Neural cell (in vitro differentiated cells): ENCODE measurements at regions not wholly inside any gene's neighbourhood (a gene's known extent, or its start where the extent isn't known, plus 50 kb on each side); places are given as distances from the start of the nearest gene placed in this dataset.

Experiments
- H2AFZ ChIP-seq: fragments of 200-600, 300-800 bp; sonication (generic), shearing (Covaris generic); 2 replicates; pipeline ENCODE4 v1.6.0; 2014; ENCODE audit warnings: low read depth, mild to moderate bottlenecking, antibody characterized with exemption, low read length, moderate library complexity
- H3F3A ChIP-seq: fragments of 200-600 bp; shearing (Covaris generic); 2 replicates; pipeline ENCODE4 v1.6.1; 2016; ENCODE audit warnings: mild to moderate bottlenecking, moderate library complexity, mixed read lengths, antibody characterized with exemption, low read length; ENCODE audit not compliant: insufficient read depth, poor library complexity, severe bottlenecking
- H3K27ac ChIP-seq: fragments of 200-600, 300-800 bp; sonication (generic), shearing (Covaris generic); 2 replicates; pipeline ENCODE4 v1.5.1; 2014; ENCODE audit warnings: mild to moderate bottlenecking, low read length, moderate library complexity
- H3K27me3 ChIP-seq: fragments of 300-800, 200-600 bp; sonication (generic), shearing (Covaris generic); 2 replicates; pipeline ENCODE4 v1.6.0; 2014; ENCODE audit warnings: mild to moderate bottlenecking, low read depth, low read length, moderate library complexity; ENCODE audit not compliant: insufficient read depth
- H3K36me3 ChIP-seq: fragments of 300-800, 200-600 bp; sonication (generic), shearing (Covaris generic); 2 replicates; pipeline ENCODE4 v1.5.1; 2014; ENCODE audit warnings: mild to moderate bottlenecking, antibody characterized with exemption, low read length, moderate library complexity; ENCODE audit not compliant: insufficient read depth
- H3K4me2 ChIP-seq: fragments of 300-800, 200-600 bp; sonication (generic), shearing (Covaris generic); 2 replicates; pipeline ENCODE4 v1.6.0; 2014; ENCODE audit warnings: mild to moderate bottlenecking, low read length
- H3K4me3 ChIP-seq: fragments of 300-800, 200-600 bp; sonication (generic), shearing (Covaris generic); 2 replicates; pipeline ENCODE4 v1.5.1; 2014; ENCODE audit warnings: mild to moderate bottlenecking, low read length, moderate library complexity
- H3K79me2 ChIP-seq: fragments of 200-600 bp; shearing (Covaris generic); replicated peaks from 2 replicates; pipeline ENCODE4 v1.6.0; 2014; ENCODE audit warnings: mild to moderate bottlenecking, low read length, moderate library complexity; ENCODE audit not compliant: insufficient read depth
- H3K9ac ChIP-seq: fragments of 300-800, 200-600 bp; sonication (generic), shearing (Covaris generic); 2 replicates; pipeline ENCODE4 v1.6.1; 2016; ENCODE audit warnings: mild to moderate bottlenecking, low read length, mixed read lengths
- H3K9me2 ChIP-seq: fragments of 200-600 bp; shearing (Covaris generic); 2 replicates; pipeline ENCODE4 v1.6.1; 2016; ENCODE audit warnings: mild to moderate bottlenecking, low read length, mixed read lengths; ENCODE audit not compliant: insufficient read depth
- H3K9me3 ChIP-seq: fragments of 200-600, 300-800 bp; sonication (generic), shearing (Covaris generic); 2 replicates; pipeline ENCODE4 v1.6.1; 2016; ENCODE audit warnings: mild to moderate bottlenecking, mixed run types, low read length, moderate library complexity, mixed read lengths
- H4K20me1 ChIP-seq: fragments of 200-600 bp; shearing (Covaris generic); 2 replicates; pipeline ENCODE4 v1.6.1; 2016; ENCODE audit warnings: mild to moderate bottlenecking, mixed run types; ENCODE audit not compliant: insufficient read depth
- EP300 ChIP-seq: fragments of 450-650 bp; conservative IDR thresholded peaks from 2 replicates; pipeline ENCODE4 v1.6.1; 2014; ENCODE audit warnings: antibody characterized with exemption, mild to moderate bottlenecking, moderate library complexity; ENCODE audit not compliant: poor library complexity, severe bottlenecking
- EZH2 ChIP-seq: fragments of 200-600, 300-800 bp; shearing (Covaris generic), sonication (generic); IDR thresholded peaks from 2 replicates; pipeline ENCODE4 v1.6.1; 2014; ENCODE audit warnings: antibody characterized with exemption, low read length, borderline replicate concordance, mild to moderate bottlenecking; ENCODE audit not compliant: insufficient read depth, poor library complexity, severe bottlenecking
- MXI1 ChIP-seq: fragments of 450-650 bp; conservative IDR thresholded peaks from 2 replicates; pipeline ENCODE4 v1.6.1; 2014; ENCODE audit warnings: antibody characterized with exemption, mild to moderate bottlenecking; ENCODE audit not compliant: poor library complexity, severe bottlenecking
- POLR2AphosphoS5 ChIP-seq: IDR thresholded peaks from 2 replicates; pipeline ENCODE4 v1.6.1; 2012
- RAD21 ChIP-seq: fragments of 450-650 bp; conservative IDR thresholded peaks from 2 replicates; pipeline ENCODE4 v1.6.1; 2014; ENCODE audit warnings: antibody characterized with exemption, mild to moderate bottlenecking, moderate library complexity
- SMC3 ChIP-seq: fragments of 450-650 bp; conservative IDR thresholded peaks from 2 replicates; pipeline ENCODE4 v1.6.1; 2014; ENCODE audit warnings: antibody characterized with exemption, mild to moderate bottlenecking, moderate library complexity; ENCODE audit not compliant: poor library complexity
- TAF1 ChIP-seq: IDR thresholded peaks from 2 replicates; pipeline ENCODE4 v1.6.1; 2012; ENCODE audit warnings: low read depth
- TF ChIP-seq, protein P1 (sequence below): IDR thresholded peaks from 2 replicates; pipeline ENCODE4 v1.6.1; 2012; ENCODE audit warnings: borderline replicate concordance
- TF ChIP-seq, protein P2 (sequence below): fragments of 450-650 bp; IDR thresholded peaks from 2 replicates; pipeline ENCODE4 v1.5.1; 2014; ENCODE audit warnings: antibody characterized with exemption, mild to moderate bottlenecking, moderate library complexity; ENCODE audit not compliant: poor library complexity, severe bottlenecking

DNA sequence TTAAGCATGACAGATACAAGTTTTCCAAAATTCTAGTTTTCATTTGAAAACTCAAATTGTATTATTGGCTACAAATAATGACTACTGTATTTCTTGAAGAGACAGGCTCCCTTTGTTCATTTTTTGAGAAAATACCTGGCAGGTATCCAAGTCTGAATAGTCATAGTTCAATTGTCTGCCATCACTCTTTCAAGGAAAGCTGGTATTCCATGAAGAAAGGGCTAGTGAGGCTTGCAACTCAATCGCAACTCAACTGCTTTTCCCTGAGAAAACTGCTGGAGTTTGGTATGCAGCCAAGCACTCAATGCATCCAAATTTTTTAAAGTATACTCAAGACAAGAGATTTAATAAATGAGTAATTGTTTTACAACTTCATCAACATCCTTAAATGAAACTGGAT, 61.4 kb upstream of the TRIO start:
- Histone ChIP-seq H4K20me1 (no peaks in the 10 kb centered on the region), H3K36me3 (no peaks in the 10 kb centered on the region), H3K4me2 (no peak overlapping the region), H3K9ac (no peak overlapping the region), H3K27ac (no peak overlapping the region), H3K9me2 (no peaks in the 10 kb centered on the region), H3K4me3 (no peak overlapping the region), H3F3A (no peaks in the 10 kb centered on the region), H2AFZ (no peak overlapping the region), H3K79me2 (no peaks in the 10 kb centered on the region), H3K9me3 (no peaks in the 10 kb centered on the region), H3K27me3 (no peaks in the 10 kb centered on the region)
- no peak for TF ChIP-seq MXI1
- TF ChIP-seq POLR2AphosphoS5: no peak
- no peak for TF ChIP-seq SMC3
- no peak for TF ChIP-seq TAF1
- TF ChIP-seq RAD21: no peak
- TF ChIP-seq EZH2: no peak
- TF ChIP-seq EP300: no peak
- TF ChIP-seq, protein P1, sequence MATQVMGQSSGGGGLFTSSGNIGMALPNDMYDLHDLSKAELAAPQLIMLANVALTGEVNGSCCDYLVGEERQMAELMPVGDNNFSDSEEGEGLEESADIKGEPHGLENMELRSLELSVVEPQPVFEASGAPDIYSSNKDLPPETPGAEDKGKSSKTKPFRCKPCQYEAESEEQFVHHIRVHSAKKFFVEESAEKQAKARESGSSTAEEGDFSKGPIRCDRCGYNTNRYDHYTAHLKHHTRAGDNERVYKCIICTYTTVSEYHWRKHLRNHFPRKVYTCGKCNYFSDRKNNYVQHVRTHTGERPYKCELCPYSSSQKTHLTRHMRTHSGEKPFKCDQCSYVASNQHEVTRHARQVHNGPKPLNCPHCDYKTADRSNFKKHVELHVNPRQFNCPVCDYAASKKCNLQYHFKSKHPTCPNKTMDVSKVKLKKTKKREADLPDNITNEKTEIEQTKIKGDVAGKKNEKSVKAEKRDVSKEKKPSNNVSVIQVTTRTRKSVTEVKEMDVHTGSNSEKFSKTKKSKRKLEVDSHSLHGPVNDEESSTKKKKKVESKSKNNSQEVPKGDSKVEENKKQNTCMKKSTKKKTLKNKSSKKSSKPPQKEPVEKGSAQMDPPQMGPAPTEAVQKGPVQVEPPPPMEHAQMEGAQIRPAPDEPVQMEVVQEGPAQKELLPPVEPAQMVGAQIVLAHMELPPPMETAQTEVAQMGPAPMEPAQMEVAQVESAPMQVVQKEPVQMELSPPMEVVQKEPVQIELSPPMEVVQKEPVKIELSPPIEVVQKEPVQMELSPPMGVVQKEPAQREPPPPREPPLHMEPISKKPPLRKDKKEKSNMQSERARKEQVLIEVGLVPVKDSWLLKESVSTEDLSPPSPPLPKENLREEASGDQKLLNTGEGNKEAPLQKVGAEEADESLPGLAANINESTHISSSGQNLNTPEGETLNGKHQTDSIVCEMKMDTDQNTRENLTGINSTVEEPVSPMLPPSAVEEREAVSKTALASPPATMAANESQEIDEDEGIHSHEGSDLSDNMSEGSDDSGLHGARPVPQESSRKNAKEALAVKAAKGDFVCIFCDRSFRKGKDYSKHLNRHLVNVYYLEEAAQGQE: no peak
- TF ChIP-seq, protein P2, sequence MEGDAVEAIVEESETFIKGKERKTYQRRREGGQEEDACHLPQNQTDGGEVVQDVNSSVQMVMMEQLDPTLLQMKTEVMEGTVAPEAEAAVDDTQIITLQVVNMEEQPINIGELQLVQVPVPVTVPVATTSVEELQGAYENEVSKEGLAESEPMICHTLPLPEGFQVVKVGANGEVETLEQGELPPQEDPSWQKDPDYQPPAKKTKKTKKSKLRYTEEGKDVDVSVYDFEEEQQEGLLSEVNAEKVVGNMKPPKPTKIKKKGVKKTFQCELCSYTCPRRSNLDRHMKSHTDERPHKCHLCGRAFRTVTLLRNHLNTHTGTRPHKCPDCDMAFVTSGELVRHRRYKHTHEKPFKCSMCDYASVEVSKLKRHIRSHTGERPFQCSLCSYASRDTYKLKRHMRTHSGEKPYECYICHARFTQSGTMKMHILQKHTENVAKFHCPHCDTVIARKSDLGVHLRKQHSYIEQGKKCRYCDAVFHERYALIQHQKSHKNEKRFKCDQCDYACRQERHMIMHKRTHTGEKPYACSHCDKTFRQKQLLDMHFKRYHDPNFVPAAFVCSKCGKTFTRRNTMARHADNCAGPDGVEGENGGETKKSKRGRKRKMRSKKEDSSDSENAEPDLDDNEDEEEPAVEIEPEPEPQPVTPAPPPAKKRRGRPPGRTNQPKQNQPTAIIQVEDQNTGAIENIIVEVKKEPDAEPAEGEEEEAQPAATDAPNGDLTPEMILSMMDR: no peak

- TF ChIP-seq, protein P2: no peak
- TF ChIP-seq POLR2AphosphoS5 (no peak), TAF1 (no peak), SMC3 (no peak), EP300 (no peak), MXI1 (no peak), RAD21 (no peak), EZH2 (no peak)
- TF ChIP-seq, protein P1: no peak
- Histone ChIP-seq H4K20me1 (no peaks in the 10 kb centered on the region), H3K9me3 (no peaks in the 10 kb centered on the region), H3K9ac (no peak overlapping the region), H3K4me2 (no peak overlapping the region), H3K36me3 (no peaks in the 10 kb centered on the region), H3K9me2 (no peaks in the 10 kb centered on the region), H3K27me3 (no peaks in the 10 kb centered on the region), H3K79me2 (no peaks in the 10 kb centered on the region), H3F3A (no peaks in the 10 kb centered on the region), H3K4me3 (no peak overlapping the region), H3K27ac (no peak overlapping the region), H2AFZ (no peak overlapping the region)
These were observed 64.4 kb upstream of the TRIO start for GRCh38 chr5:14078716-14079115.
